Neural progenitor cell (in vitro differentiated cells): ENCODE measurements at regions not wholly inside any gene's neighbourhood (a gene's known extent, or its start where the extent isn't known, plus 50 kb on each side); places are given as distances from the start of the nearest gene placed in this dataset.

Experiments used
- CTCF ChIP-seq: fragments of 200-600 bp; sonication (generic); IDR thresholded peaks from 2 replicates; pipeline ENCODE4 v1.5.1; 2017; ENCODE audit warnings: antibody characterized with exemption, mild to moderate bottlenecking
- EZH2 ChIP-seq: fragments of 200-600 bp; sonication (generic); IDR thresholded peaks from 2 replicates; pipeline ENCODE4 v1.6.1; 2017; ENCODE audit warnings: antibody characterized with exemption, mild to moderate bottlenecking, moderate library complexity
- EZH2phosphoT487 ChIP-seq: fragments of 200-600 bp; sonication (generic); IDR thresholded peaks from 2 replicates; pipeline ENCODE4 v1.6.1; 2017; ENCODE audit warnings: antibody characterized with exemption

DNA sequence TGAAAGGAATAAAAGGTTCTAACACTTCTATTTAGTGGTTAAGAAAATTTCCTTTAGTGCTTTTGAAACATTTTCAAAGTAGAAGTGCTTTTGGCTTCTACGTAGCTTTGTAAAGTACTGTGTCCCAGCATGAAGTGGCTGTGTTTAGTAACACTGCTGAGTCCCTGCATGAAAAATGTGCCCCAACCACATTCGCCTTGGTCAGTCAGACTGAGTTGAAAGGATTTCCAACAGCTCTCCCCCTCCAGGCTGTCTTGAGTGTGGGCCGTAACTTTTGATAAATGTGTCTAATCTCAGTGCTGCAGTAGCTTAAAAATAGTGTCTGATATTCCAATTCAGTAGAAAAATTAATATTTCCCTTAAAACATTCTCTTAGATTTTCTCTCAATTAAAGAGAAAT, 115.0 kb downstream of the NR1D2 start:
- TF ChIP-seq CTCF, result no peak
- no peak for TF ChIP-seq EZH2
- no peak for TF ChIP-seq EZH2phosphoT487
